ENCODE measurements at regions not wholly inside any gene's neighbourhood (a gene's known extent, or its start where the extent isn't known, plus 50 kb on each side); places are given as distances from the start of the nearest gene placed in this dataset.
A peak's percentile ranks its signal among the peaks of the same experiment; 100 is the strongest.

DNA sequence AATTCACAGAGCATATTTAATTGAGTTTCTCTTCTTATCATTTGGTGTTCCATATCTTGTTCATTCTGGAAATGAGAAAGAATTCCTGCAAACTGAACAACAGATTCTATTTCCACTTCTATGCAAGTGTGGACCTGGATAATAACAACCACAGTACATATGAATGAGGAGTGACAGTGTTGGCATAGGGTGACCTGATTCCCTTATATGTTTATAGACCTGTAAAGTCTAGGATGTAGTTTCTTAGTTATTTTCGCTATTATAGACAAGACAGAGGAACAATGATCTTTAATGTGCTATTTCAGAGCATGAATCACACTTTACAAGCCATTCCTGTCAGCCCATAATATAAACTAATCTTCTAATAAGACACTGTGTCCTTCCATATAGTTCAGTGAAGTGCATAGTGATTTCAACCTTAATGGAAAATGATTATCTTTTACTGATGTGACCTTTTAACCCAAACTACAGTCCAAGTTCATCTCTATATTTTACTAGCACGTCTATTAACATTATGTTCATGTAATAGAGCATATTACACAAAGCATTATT lies 88.2 kb upstream of the FAM174A start:
- TF ChIP-seq, protein P1, sequence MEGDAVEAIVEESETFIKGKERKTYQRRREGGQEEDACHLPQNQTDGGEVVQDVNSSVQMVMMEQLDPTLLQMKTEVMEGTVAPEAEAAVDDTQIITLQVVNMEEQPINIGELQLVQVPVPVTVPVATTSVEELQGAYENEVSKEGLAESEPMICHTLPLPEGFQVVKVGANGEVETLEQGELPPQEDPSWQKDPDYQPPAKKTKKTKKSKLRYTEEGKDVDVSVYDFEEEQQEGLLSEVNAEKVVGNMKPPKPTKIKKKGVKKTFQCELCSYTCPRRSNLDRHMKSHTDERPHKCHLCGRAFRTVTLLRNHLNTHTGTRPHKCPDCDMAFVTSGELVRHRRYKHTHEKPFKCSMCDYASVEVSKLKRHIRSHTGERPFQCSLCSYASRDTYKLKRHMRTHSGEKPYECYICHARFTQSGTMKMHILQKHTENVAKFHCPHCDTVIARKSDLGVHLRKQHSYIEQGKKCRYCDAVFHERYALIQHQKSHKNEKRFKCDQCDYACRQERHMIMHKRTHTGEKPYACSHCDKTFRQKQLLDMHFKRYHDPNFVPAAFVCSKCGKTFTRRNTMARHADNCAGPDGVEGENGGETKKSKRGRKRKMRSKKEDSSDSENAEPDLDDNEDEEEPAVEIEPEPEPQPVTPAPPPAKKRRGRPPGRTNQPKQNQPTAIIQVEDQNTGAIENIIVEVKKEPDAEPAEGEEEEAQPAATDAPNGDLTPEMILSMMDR (IDR thresholded peaks at IDR 0.05; ENCODE audit: low read depth, low read length) = no peak
- DNase-seq (ENCODE audit: extremely low read depth, low read depth) = no peak

DNA sequence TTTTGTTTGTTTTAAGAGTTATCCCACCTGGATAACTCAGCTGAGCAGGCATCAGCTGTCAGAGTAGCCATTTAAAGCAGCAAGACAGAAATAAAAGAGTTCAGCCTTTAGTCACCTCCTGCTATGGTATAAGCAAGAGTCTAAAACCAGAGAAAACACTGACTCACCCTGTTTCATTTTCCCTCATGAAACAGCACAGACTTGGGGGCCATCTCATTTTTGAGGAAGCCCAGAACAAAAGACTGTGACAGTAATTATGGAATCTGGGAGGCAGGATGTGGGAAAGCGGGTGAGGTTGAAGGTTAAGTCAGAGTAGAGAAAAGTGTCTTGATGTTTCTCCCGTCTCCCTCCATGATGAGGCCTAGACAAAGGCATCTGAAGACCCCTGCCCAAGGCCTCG lies 90.2 kb upstream of the FAM174A start:
- TF ChIP-seq, protein P1 (IDR thresholded peaks at IDR 0.05; ENCODE audit: low read depth, low read length) = no peak
- no peak for DNase-seq (ENCODE audit: extremely low read depth, low read depth)

DNA sequence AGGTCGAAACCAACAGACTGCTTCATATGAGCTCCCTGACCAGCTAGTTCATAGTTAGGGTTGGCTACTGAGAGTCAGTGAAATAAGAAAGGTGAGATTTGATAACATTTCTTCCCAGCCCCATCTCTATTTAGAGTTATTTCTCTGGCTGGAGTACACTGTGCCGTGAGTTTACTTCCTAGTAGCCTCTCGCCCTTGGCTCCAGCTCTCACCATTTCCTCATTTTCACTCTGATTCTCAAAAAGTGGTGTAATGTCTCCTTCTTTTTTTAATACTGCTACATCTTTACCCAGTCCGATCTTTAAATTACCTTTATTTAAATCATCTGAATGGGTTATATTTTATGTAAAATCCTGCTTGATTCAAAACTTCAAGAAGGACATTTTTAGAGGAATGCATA lies 100.4 kb upstream of the FAM174A start:
- TF ChIP-seq, protein P1 (IDR thresholded peaks at IDR 0.05; ENCODE audit: low read depth, low read length) = no peak
- DNase-seq (ENCODE audit: extremely low read depth, low read depth) = no peak

DNA sequence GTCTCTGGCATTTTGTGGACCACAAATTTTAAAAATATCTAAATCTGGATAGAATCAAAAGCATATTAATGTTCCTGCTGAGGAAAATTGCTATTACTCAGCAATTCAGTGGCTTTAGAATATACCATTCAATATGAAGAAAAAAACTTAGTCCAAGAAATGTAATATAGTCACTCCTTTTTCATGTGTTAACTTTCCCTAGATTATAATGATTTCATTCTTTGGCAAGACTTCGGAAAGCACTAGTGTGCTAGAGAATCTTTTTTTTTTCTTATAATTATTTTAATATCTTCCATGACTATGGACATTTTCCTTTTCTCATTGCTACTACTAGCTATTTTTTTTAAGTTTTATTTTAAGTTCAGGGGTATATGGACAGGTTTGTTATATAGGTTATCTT lies 102.4 kb upstream of the FAM174A start:
- TF ChIP-seq, protein P1 (IDR thresholded peaks at IDR 0.05; ENCODE audit: low read depth, low read length) = no peak

DNA sequence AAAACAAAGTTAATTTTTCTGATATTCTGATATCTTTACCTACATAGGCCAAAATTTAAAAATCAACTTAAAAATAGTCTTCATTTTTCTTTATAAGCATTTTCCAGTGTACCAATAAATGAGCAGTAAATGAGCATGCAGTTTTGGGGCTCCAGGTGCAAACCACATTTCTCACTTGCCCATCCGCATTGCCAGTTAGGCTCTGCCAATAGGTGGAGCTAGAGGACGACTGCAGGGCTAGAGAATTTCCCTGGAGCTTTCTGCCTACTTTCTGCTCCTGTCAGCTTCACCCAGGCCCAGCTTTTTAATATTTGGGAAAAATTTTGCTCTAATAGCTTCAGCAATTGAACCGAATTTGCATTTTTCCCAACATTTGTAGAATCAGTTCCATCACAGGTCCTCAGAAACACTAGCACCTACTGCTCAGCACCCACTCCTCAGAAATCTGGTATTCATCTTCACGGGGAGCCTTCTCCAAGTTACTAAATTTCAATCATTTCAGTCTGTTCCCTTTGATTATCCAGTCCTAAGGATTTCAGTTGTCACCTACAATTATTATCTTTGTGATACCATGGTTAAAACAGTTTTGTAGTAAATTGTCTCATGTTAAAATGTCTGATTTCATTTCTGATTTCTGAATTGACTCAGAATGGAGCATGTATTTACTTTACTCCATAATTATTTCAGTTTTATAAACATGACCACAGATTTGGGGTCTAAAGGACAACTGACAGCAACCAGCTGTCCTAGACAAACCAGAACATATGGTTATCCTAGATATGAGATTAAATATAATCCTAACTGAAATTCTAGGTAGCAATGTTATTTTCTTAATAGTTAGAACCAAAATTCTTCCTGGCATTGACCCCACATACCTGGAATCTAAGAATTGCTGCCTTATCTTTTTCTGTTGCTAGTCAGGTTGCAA lies 104.6 kb upstream of the FAM174A start:
- DNase-seq (ENCODE audit: extremely low read depth, low read depth) = no peak
- TF ChIP-seq, protein P1 (IDR thresholded peaks at IDR 0.05; ENCODE audit: low read depth, low read length) = peak; percentile 100

More for the DNA sequence above, 102.4 kb upstream of the FAM174A start:
- DNase-seq (ENCODE audit: extremely low read depth, low read depth) = no peak

DNA sequence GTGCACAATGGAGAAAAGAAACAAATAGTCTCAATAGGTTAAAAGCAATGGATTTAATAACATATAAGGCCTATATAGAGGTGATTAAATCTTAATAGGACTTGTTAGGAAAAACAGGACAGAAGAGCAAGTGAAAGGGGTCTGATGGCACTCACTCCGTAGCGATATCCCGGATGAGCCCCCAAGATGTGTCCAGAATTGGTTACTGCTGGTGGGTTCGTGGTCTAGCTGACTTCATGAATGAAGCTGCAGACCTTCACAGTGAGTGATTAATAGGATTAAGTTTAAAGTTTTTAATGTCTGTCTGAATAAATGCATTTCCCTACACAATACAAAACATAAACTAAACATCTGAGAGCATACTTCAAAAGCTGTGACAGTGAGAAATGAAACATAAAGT lies 110.4 kb upstream of the FAM174A start:
- TF ChIP-seq, protein P1 (IDR thresholded peaks at IDR 0.05; ENCODE audit: low read depth, low read length) = no peak
- no peak for DNase-seq (ENCODE audit: extremely low read depth, low read depth)

DNA sequence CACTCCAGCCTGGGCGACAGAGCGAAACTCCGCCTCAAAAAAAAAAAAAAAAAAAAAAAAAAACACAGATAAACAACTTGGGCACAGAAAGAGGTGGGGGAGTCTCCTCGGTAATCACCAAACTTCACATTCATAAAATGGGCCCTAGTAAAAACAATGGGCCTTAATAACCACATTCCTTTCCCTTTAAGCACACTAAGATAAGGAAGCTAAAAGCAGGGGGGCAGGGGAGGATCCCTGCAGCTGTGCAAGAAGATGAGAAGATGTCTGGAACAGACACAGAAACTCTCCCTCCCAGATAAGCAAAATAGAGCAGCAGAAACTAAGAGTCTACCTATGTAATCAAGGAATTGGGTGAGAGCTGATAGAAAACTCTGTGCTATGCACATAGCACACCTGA lies 111.2 kb upstream of the FAM174A start:
- TF ChIP-seq, protein P1 (IDR thresholded peaks at IDR 0.05; ENCODE audit: low read depth, low read length) = no peak
- no peak for DNase-seq (ENCODE audit: extremely low read depth, low read depth)

All from AG09319 (cell line).